ENCODE measurements at regions not wholly inside any gene's neighbourhood (a gene's known extent, or its start where the extent isn't known, plus 50 kb on each side); places are given as distances from the start of the nearest gene placed in this dataset.

DNA sequence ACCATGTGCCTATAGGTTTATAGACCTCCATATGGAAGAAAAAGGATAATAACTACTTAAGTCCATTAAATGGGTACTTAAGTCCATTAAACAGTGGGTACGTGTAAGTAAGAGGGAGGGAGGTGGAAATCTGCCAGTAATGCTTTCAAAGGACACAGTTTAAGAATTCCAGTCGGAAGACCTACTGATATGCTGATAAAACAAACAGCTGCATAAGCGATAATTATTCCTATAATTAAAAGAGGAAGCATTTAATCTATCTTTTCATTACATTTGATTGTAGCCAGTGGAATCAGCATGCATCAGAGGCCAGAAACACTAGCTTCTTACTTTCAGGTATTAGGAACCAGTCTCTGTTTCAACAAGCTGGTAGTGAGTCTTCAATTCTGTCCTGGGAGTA, 96.4 kb upstream of the DDX18 start:
- Histone ChIP-seq H4K20me1 (replicated peaks in 1 of 2; ENCODE audit: control insufficient read depth in 1 of 2, insufficient read depth in 2 of 2, low read length in 2 of 2) (no peaks in the 10 kb centered on the region), H3K79me1 (ENCODE audit: low read depth, low read length) (no peaks in the 10 kb centered on the region)
- FAIRE-seq: no peak

More for the DNA sequence above, 96.4 kb upstream of the DDX18 start:
- H4K5ac ChIP-seq (ENCODE audit: insufficient read length, low read depth, low read length): no peak overlapping the region
- no peak overlapping the region for H2BK12ac ChIP-seq (ENCODE audit: low read depth, low read length)
- no peak overlapping the region for H3K4me3 ChIP-seq (ENCODE audit: extremely low read depth in 1 of 4, insufficient read depth in 2 of 4, low read depth in 3 of 4, low read length in 4 of 4)
- TF ChIP-seq POU5F1 (IDR thresholded peaks at IDR 0.05; ENCODE audit: low read depth, low read length) (no peak), SP2 (IDR thresholded peaks at IDR 0.05; ENCODE audit: low read length) (no peak), RBBP5 (IDR thresholded peaks at IDR 0.05; ENCODE audit: borderline replicate concordance, low read depth, low read length) (no peak), JUN (IDR thresholded peaks at IDR 0.05; ENCODE audit: low read depth, low read length) (no peak), EZH2 (IDR thresholded peaks at IDR 0.05; ENCODE audit: low read depth, low read length, severe bottlenecking) (no peak), TAF7 (optimal IDR thresholded peaks at IDR 0.05; ENCODE audit: borderline replicate concordance, low read depth, low read length) (no peak), MAFK (IDR thresholded peaks at IDR 0.05; ENCODE audit: low read depth, low read length) (no peak), POLR2A (IDR thresholded peaks at IDR 0.05; ENCODE audit: control extremely low read depth in 1 of 2, low read depth in 2 of 2, low read length in 2 of 2) (no peak)
- TF ChIP-seq, protein P1, sequence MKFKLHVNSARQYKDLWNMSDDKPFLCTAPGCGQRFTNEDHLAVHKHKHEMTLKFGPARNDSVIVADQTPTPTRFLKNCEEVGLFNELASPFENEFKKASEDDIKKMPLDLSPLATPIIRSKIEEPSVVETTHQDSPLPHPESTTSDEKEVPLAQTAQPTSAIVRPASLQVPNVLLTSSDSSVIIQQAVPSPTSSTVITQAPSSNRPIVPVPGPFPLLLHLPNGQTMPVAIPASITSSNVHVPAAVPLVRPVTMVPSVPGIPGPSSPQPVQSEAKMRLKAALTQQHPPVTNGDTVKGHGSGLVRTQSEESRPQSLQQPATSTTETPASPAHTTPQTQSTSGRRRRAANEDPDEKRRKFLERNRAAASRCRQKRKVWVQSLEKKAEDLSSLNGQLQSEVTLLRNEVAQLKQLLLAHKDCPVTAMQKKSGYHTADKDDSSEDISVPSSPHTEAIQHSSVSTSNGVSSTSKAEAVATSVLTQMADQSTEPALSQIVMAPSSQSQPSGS (IDR thresholded peaks at IDR 0.05; ENCODE audit: low read length): no peak
- TF ChIP-seq, protein P2, sequence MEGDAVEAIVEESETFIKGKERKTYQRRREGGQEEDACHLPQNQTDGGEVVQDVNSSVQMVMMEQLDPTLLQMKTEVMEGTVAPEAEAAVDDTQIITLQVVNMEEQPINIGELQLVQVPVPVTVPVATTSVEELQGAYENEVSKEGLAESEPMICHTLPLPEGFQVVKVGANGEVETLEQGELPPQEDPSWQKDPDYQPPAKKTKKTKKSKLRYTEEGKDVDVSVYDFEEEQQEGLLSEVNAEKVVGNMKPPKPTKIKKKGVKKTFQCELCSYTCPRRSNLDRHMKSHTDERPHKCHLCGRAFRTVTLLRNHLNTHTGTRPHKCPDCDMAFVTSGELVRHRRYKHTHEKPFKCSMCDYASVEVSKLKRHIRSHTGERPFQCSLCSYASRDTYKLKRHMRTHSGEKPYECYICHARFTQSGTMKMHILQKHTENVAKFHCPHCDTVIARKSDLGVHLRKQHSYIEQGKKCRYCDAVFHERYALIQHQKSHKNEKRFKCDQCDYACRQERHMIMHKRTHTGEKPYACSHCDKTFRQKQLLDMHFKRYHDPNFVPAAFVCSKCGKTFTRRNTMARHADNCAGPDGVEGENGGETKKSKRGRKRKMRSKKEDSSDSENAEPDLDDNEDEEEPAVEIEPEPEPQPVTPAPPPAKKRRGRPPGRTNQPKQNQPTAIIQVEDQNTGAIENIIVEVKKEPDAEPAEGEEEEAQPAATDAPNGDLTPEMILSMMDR (IDR thresholded peaks at IDR 0.05; ENCODE audit: control extremely low read depth in 1 of 3, insufficient read depth in 1 of 3, low read depth in 1 of 3, low read length in 3 of 3): no peak
- no peaks in the 10 kb centered on the region for H3K79me2 ChIP-seq (ENCODE audit: control insufficient read depth in 1 of 2, insufficient read depth in 2 of 2, low read length in 2 of 2)
- no peak overlapping the region for H2BK20ac ChIP-seq (ENCODE audit: low read length)
- H3K23ac ChIP-seq (ENCODE audit: insufficient read length): no peak overlapping the region
- ChIA-PET CTCF (ENCODE audit: partially characterized antibody) (interaction anchor here (1.2 kb wide), 1 partner anchor 15 kb away, joined by 4 read pairs; no protein-coding TSS in a partner anchor), POLR2A (ENCODE audit: partially characterized antibody) (no interaction called here)
- H4K91ac ChIP-seq (replicated peaks; ENCODE audit: insufficient read length, low read length): no peak overlapping the region
- H3K9me3 ChIP-seq (ENCODE audit: insufficient read depth in 2 of 2, low read depth in 1 of 2, low read length in 1 of 2): no peaks in the 10 kb centered on the region
- no peak overlapping the region for H3K27ac ChIP-seq (ENCODE audit: low read depth, low read length)
- H3K27me3 ChIP-seq (replicated peaks in 1 of 4; ENCODE audit: control insufficient read depth in 3 of 4, extremely low read depth in 1 of 4, insufficient read depth in 3 of 4, low read length in 3 of 4): no peaks in the 10 kb centered on the region
- H2AFZ ChIP-seq (ENCODE audit: low read length): no peak overlapping the region
- no peak overlapping the region for H2BK15ac ChIP-seq (ENCODE audit: low read length)
- H3K18ac ChIP-seq (ENCODE audit: extremely low read depth, low read length): no peak overlapping the region
- H3K56ac ChIP-seq (replicated peaks; ENCODE audit: insufficient read length, low read depth, low read length): no peak overlapping the region
- no peaks in the 10 kb centered on the region for H3K36me3 ChIP-seq (ENCODE audit: control insufficient read depth in 2 of 4, insufficient read depth in 4 of 4, low read length in 3 of 4)
- no peak overlapping the region for H3K4ac ChIP-seq (replicated peaks; ENCODE audit: insufficient read length, low read depth, low read length)
- H2BK5ac ChIP-seq (ENCODE audit: low read depth, low read length): no peak overlapping the region
- 58% methylated on average over 3 of the region's 3 CpGs; no CpG with 5 or more reads in 1 of the 2 experiments for WGBS, 2 experiments (ENCODE audit: extremely low coverage in 1 of 2, insufficient coverage in 1 of 2, insufficient read length in 1 of 2, insufficient replicate concordance in 2 of 2, low coverage in 1 of 2, low lambda C conversion rate in 2 of 2, missing lambda C conversion rate in 1 of 2)
- H4K8ac ChIP-seq (ENCODE audit: extremely low read depth, insufficient read depth, low read length): no peak overlapping the region
- H3K9ac ChIP-seq (replicated peaks in 1 of 4; ENCODE audit: extremely low read depth in 1 of 4, low read depth in 3 of 4, low read length in 3 of 4): no peak overlapping the region
- H2BK120ac ChIP-seq (replicated peaks; ENCODE audit: low read depth, low read length): no peak overlapping the region
- no peaks in the 10 kb centered on the region; the same call in 1 of the 2 replicates for H3K23me2 ChIP-seq (ENCODE audit: low read depth, low read length)
- DNase-seq (ENCODE audit: low read depth in 1 of 2, low spot score in 2 of 2): no peak
- H3K14ac ChIP-seq (ENCODE audit: insufficient read length): no peak overlapping the region
- no peaks in the 10 kb centered on the region for H3K4me1 ChIP-seq (replicated peaks in 1 of 4; ENCODE audit: control insufficient read depth in 3 of 4, insufficient read depth in 4 of 4, low read length in 3 of 4)
- no peak overlapping the region for H2AK5ac ChIP-seq (ENCODE audit: low read depth, low read length)
- no peak overlapping the region for H3K4me2 ChIP-seq (ENCODE audit: insufficient read depth in 1 of 2, low read depth in 2 of 2, low read length in 2 of 2)
